Loucy (cell line): ENCODE measurements at regions not wholly inside any gene's neighbourhood (a gene's known extent, or its start where the extent isn't known, plus 50 kb on each side); places are given as distances from the start of the nearest gene placed in this dataset.
"Not testable (repeated sequence)": the region's sequence is repeated elsewhere in the genome, so short reads cannot be mapped to it uniquely, and the experiment has no call there.

Source experiments
- H2AFZ ChIP-seq: fragments of 200-600 bp; sonication (generic); 2 replicates; pipeline ENCODE4 v1.6.0; 2016; ENCODE audit warnings: antibody characterized with exemption, mild to moderate bottlenecking, low read length, moderate library complexity
- H3F3A ChIP-seq: fragments of 200-600 bp; 2 replicates; pipeline ENCODE4 v1.6.0; 2016; ENCODE audit warnings: antibody characterized with exemption, low read depth, mild to moderate bottlenecking
- H3K27me3 ChIP-seq: fragments of 200-600 bp; sonication (generic); 2 replicates; pipeline ENCODE4 v1.6.1; 2014; ENCODE audit warnings: low read length, mild to moderate bottlenecking; ENCODE audit not compliant: insufficient read depth, poor library complexity, severe bottlenecking
- H3K36me3 ChIP-seq: fragments of 200-600 bp; sonication (generic); 2 replicates; pipeline ENCODE4 v1.6.1; 2016; ENCODE audit warnings: low read length; ENCODE audit not compliant: insufficient read depth
- H3K4me1 ChIP-seq: fragments of 200-600 bp; sonication (generic); 2 replicates; pipeline ENCODE4 v1.5.1; 2014; ENCODE audit warnings: low read length, mild to moderate bottlenecking; ENCODE audit not compliant: insufficient read depth, poor library complexity, severe bottlenecking
- H3K4me2 ChIP-seq: fragments of 200-600 bp; sonication (generic); 2 replicates; pipeline ENCODE4 v1.6.0; 2014; ENCODE audit warnings: antibody characterized with exemption, low read length, low read depth, mild to moderate bottlenecking; ENCODE audit not compliant: poor library complexity, severe bottlenecking
- H3K4me3 ChIP-seq: fragments of 200-600 bp; sonication (generic); 2 replicates; pipeline ENCODE4 v1.5.1; 2014; ENCODE audit warnings: low read length, mild to moderate bottlenecking, mixed read lengths; ENCODE audit not compliant: poor library complexity, severe bottlenecking
- H3K79me2 ChIP-seq: fragments of 200-600 bp; sonication (generic); 2 replicates; pipeline ENCODE4 v1.6.1; 2014; ENCODE audit warnings: low read length; ENCODE audit not compliant: insufficient read depth
- H3K9ac ChIP-seq: fragments of 200-600 bp; sonication (generic); 2 replicates; pipeline ENCODE4 v1.6.0; 2014; ENCODE audit warnings: mild to moderate bottlenecking, low read depth, low read length, moderate library complexity; ENCODE audit not compliant: poor library complexity, severe bottlenecking
- H3K9me2 ChIP-seq: fragments of 200-600 bp; sonication (generic); replicated peaks from 2 replicates; pipeline ENCODE4 v1.6.1; 2016; ENCODE audit warnings: low read depth, low read length, mixed read lengths
- H3K9me3 ChIP-seq: fragments of 200-600 bp; sonication (generic); 2 replicates; pipeline ENCODE4 v1.6.1; 2014; ENCODE audit warnings: mild to moderate bottlenecking, antibody characterized with exemption, low read length, low read depth; ENCODE audit not compliant: insufficient read depth
- H4K20me1 ChIP-seq: fragments of 200-600 bp; sonication (generic); 2 replicates; pipeline ENCODE4 v1.6.0; 2014; ENCODE audit warnings: antibody characterized with exemption, low read length, mild to moderate bottlenecking; ENCODE audit not compliant: insufficient read depth, poor library complexity, severe bottlenecking
- CTCF ChIP-seq: fragments of 200-600 bp; sonication (generic); conservative IDR thresholded peaks from 2 replicates; pipeline ENCODE4 v1.5.1; 2014; ENCODE audit warnings: mild to moderate bottlenecking, antibody characterized with exemption, low read length
- EZH2phosphoT487 ChIP-seq: fragments of 200-600 bp; IDR thresholded peaks from 2 replicates; pipeline ENCODE4 v1.6.1; 2018; ENCODE audit warnings: antibody characterized with exemption, mild to moderate bottlenecking, moderate library complexity, borderline replicate concordance

- Histone ChIP-seq H3F3A (no peaks in the 10 kb centered on the region), H3K9me3 (no peaks in the 10 kb centered on the region), H2AFZ (no peak overlapping the region), H3K4me1 (no peaks in the 10 kb centered on the region), H3K27me3 (no peaks in the 10 kb centered on the region), H3K4me3 (no peak overlapping the region), H4K20me1 (no peaks in the 10 kb centered on the region), H3K36me3 (no peaks in the 10 kb centered on the region), H3K9ac (no peak overlapping the region), H3K4me2 (no peak overlapping the region), H3K9me2 (no peaks in the 10 kb centered on the region), H3K79me2 (no peaks in the 10 kb centered on the region)
- TF ChIP-seq CTCF = no peak
Observed at GRCh38 chr21:22352088-22352487, 1353.9 kb downstream of the NCAM2 start.

GRCh38 chr21:22355949-22356348, 1357.7 kb downstream of the NCAM2 start:
- no peaks in the 10 kb centered on the region for H4K20me1 ChIP-seq
- no peaks in the 10 kb centered on the region for H3F3A ChIP-seq
- H3K9me2 ChIP-seq = no peaks in the 10 kb centered on the region
- H3K9me3 ChIP-seq = no peaks in the 10 kb centered on the region
- no peaks in the 10 kb centered on the region for H3K4me1 ChIP-seq
- H3K9ac ChIP-seq = no peak overlapping the region
- H3K4me2 ChIP-seq = no peak overlapping the region
- no peaks in the 10 kb centered on the region for H3K36me3 ChIP-seq
- H2AFZ ChIP-seq = no peak overlapping the region
- no peak for TF ChIP-seq CTCF
- no peak for TF ChIP-seq EZH2phosphoT487
- no peaks in the 10 kb centered on the region for H3K27me3 ChIP-seq
- no peaks in the 10 kb centered on the region for H3K79me2 ChIP-seq
- no peak overlapping the region for H3K4me3 ChIP-seq

DNA sequence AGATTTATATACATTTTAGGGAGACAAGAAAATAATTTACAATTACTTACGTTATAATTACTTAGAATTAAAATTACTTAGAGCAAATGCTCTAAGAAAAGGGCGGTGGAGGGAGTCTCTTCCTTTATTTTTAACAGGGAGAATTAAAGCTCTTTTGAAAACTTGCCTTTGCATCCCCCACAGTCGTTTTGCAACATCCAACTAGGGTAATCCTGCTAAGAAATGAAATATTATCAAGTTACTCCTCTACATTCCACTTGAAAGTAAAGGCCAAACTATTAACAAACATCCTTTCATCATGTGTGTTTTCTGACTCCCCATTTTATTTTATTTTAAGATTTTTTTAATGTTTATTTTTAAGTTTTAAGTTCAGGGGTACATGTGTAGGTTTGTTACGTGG, 1358.5 kb downstream of the NCAM2 start:
- Histone ChIP-seq H3F3A (no peaks in the 10 kb centered on the region), H3K36me3 (no peaks in the 10 kb centered on the region), H3K27me3 (no peaks in the 10 kb centered on the region), H3K79me2 (no peaks in the 10 kb centered on the region), H4K20me1 (no peaks in the 10 kb centered on the region), H3K9ac (no peak overlapping the region), H3K4me2 (no peak overlapping the region), H2AFZ (no peak overlapping the region), H3K4me1 (no peaks in the 10 kb centered on the region), H3K4me3 (no peak overlapping the region), H3K9me3 (no peaks in the 10 kb centered on the region), H3K9me2 (no peaks in the 10 kb centered on the region)
- TF ChIP-seq CTCF (no peak), EZH2phosphoT487 (no peak)

DNA sequence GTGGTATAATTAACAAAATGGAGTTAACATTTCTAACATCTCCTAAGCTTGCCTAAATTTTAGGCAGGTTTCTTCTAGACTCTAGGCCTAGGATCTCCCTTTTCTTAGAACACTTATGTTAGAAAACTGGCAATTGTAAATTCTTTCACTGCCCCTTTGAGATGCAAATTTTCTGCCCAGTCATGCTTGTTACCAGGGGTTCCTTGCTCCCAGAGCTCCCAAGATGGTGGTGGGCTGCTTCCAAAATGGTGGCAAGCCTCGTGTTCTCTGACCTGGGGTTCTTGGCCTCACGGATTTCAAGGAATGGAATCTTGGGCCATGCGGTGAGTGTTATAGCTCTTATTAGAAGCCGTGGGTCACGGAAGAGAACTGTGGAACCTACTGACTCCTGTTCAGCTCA, 1361.4 kb downstream of the NCAM2 start:
- H4K20me1 ChIP-seq, H3K4me3 ChIP-seq, H3K9ac ChIP-seq, H3K36me3 ChIP-seq, H3K9me3 ChIP-seq, H3K4me1 ChIP-seq, H3F3A ChIP-seq, H3K4me2 ChIP-seq, H2AFZ ChIP-seq, H3K79me2 ChIP-seq, H3K27me3 ChIP-seq, H3K9me2 ChIP-seq: not testable (repeated sequence)
